IMR-90 (cell line): ENCODE measurements at regions not wholly inside any gene's neighbourhood (a gene's known extent, or its start where the extent isn't known, plus 50 kb on each side); places are given as distances from the start of the nearest gene placed in this dataset.

ENCODE experiments used
- ATAC-seq: fragments of 200-7000 bp; cut with Tn5 transposase; 2 replicates; pipeline ENCODE4 v1.9.1; 2020; ENCODE audit warnings: low read depth, mild to moderate bottlenecking, moderate library complexity
- BruUV-seq: library from RNA; stranded (reverse); fragments of 400-500 nt; replicated peaks from 2 replicates; lab custom pipeline; 2021; lab: Mats Ljungman, UMichigan
- CTCF ChIA-PET: fragments of 300-600 bp; formaldehyde crosslinking; extraction: SDS; loops from one replicate; lab custom pipeline; 2021; ENCODE audit warnings: antibody characterized with exemption; lab: Yijun Ruan, JAX
- POLR2A ChIA-PET: fragments of 300-600 bp; sonication (Branson Sonifier 250); formaldehyde crosslinking; loops from one replicate; lab custom pipeline; 2022; ENCODE audit warnings: antibody characterized with exemption; ENCODE audit not compliant: unreplicated experiment; lab: Charles Lee
- DNase-seq: peaks from one replicate; pipeline ENCODE4 v3.0.0; 2013
- H2AFZ ChIP-seq: replicated peaks from 2 replicates; pipeline ENCODE3; 2013; ENCODE audit warnings: low read length, mild to moderate bottlenecking; ENCODE audit not compliant: poor library complexity
- H2AK5ac ChIP-seq: 2 replicates; pipeline ENCODE4 v1.6.1; 2013; ENCODE audit warnings: low read depth, low read length, inconsistent platforms
- H2AK9ac ChIP-seq: replicated peaks from 2 replicates; pipeline ENCODE3; 2013; ENCODE audit warnings: mild to moderate bottlenecking, low read depth, low read length, moderate library complexity; ENCODE audit not compliant: poor library complexity
- H2BK120ac ChIP-seq: 2 replicates; pipeline ENCODE4 v1.6.1; 2013; ENCODE audit warnings: low read depth, low read length, inconsistent platforms
- H2BK15ac ChIP-seq: 3 replicates; pipeline ENCODE4 v1.6.1; 2013; ENCODE audit warnings: low read depth, low read length, inconsistent platforms
- H2BK20ac ChIP-seq: 2 replicates; pipeline ENCODE4 v1.6.1; 2013; ENCODE audit warnings: low read depth, mild to moderate bottlenecking, inconsistent platforms, low read length, moderate library complexity
- H2BK5ac ChIP-seq: 2 replicates; pipeline ENCODE4 v1.6.1; 2013; ENCODE audit warnings: mild to moderate bottlenecking, low read depth, low read length, inconsistent platforms; ENCODE audit not compliant: poor library complexity, severe bottlenecking
- H3K14ac ChIP-seq: replicated peaks from 2 replicates; pipeline ENCODE4 v1.6.1; 2013; ENCODE audit warnings: low read depth, low read length, inconsistent platforms
- H3K18ac ChIP-seq: 2 replicates; pipeline ENCODE4 v1.6.1; 2013; ENCODE audit warnings: low read depth, low read length, control low read depth
- H3K23ac ChIP-seq: 2 replicates; pipeline ENCODE4 v1.6.1; 2013; ENCODE audit warnings: low read depth, low read length, inconsistent platforms
- H3K27ac ChIP-seq: 2 replicates; pipeline ENCODE4 v1.5.1; 2013; ENCODE audit warnings: mild to moderate bottlenecking, control low read depth, low read length; ENCODE audit not compliant: insufficient read depth
- H3K27me3 ChIP-seq: 2 replicates; pipeline ENCODE4 v1.6.1; 2013; ENCODE audit warnings: low read length; ENCODE audit not compliant: control insufficient read depth, insufficient read depth
- H3K36me3 ChIP-seq: 2 replicates; pipeline ENCODE4 v1.6.1; 2013; ENCODE audit warnings: low read length, mixed read lengths; ENCODE audit not compliant: control insufficient read depth, insufficient read depth
- H3K4ac ChIP-seq: 2 replicates; pipeline ENCODE4 v1.6.1; 2013; ENCODE audit warnings: low read depth, low read length, inconsistent platforms
- H3K4me1 ChIP-seq: 2 replicates; pipeline ENCODE4 v1.6.1; 2013; ENCODE audit warnings: low read length, mixed read lengths; ENCODE audit not compliant: control insufficient read depth, insufficient read depth
- H3K4me2 ChIP-seq: 2 replicates; pipeline ENCODE4 v1.6.1; 2013; ENCODE audit warnings: low read depth, mild to moderate bottlenecking, control low read depth, low read length, moderate library complexity
- H3K4me3 ChIP-seq: 2 replicates; pipeline ENCODE4 v1.5.1; 2013; ENCODE audit warnings: low read depth, mild to moderate bottlenecking, control low read depth, low read length, moderate library complexity; ENCODE audit not compliant: insufficient read depth
- H3K56ac ChIP-seq: 2 replicates; pipeline ENCODE4 v1.6.1; 2013; ENCODE audit warnings: low read length, inconsistent platforms; ENCODE audit not compliant: insufficient read depth; ENCODE audit errors: extremely low read depth
- H3K79me1 ChIP-seq, 2 experiments: 2 replicates each; pipeline ENCODE4 v1.6.1; 2013; ENCODE audit warnings: low read length in 2 of 2, inconsistent platforms in 1 of 2, low read depth in 1 of 2
- H3K9ac ChIP-seq: 2 replicates; pipeline ENCODE4 v1.6.1; 2013; ENCODE audit warnings: low read depth, low read length, control low read depth
- H3K9me1 ChIP-seq: 2 replicates; pipeline ENCODE4 v1.6.1; 2013; ENCODE audit warnings: low read length, inconsistent platforms; ENCODE audit not compliant: insufficient read depth
- H3K9me3 ChIP-seq: 2 replicates; pipeline ENCODE4 v1.6.1; 2013; ENCODE audit warnings: low read length; ENCODE audit not compliant: control insufficient read depth, insufficient read depth
- H4K20me1 ChIP-seq: 2 replicates; pipeline ENCODE4 v1.6.1; 2013; ENCODE audit warnings: low read length, inconsistent platforms; ENCODE audit not compliant: insufficient read depth
- H4K5ac ChIP-seq: 2 replicates; pipeline ENCODE4 v1.6.1; 2013; ENCODE audit warnings: mild to moderate bottlenecking, low read depth, low read length, control low read depth
- H4K8ac ChIP-seq, 2 experiments: 2 replicates each; pipeline ENCODE4 v1.6.1; 2013; ENCODE audit warnings: low read depth in 2 of 2, low read length in 2 of 2, control low read depth in 1 of 2, inconsistent platforms in 1 of 2
- H4K91ac ChIP-seq: 2 replicates; pipeline ENCODE4 v1.6.1; 2013; ENCODE audit warnings: low read depth, low read length, inconsistent platforms; ENCODE audit not compliant: insufficient read depth
- BHLHE40 ChIP-seq: fragments of 150-350 bp; IDR thresholded peaks from 2 replicates; pipeline ENCODE4 v1.6.1; 2016; ENCODE audit warnings: mild to moderate bottlenecking, low read depth, low read length
- CEBPB ChIP-seq: IDR thresholded peaks from 2 replicates; pipeline ENCODE4 v1.6.1; 2012; ENCODE audit warnings: low read depth, low read length, improper control_type of control experiment
- CHD1 ChIP-seq: IDR thresholded peaks from 2 replicates; pipeline ENCODE4 v1.6.1; 2012; ENCODE audit warnings: low read depth, low read length, improper control_type of control experiment
- ELK1 ChIP-seq: fragments of 150-350 bp; IDR thresholded peaks from 2 replicates; pipeline ENCODE4 v1.6.1; 2016; ENCODE audit warnings: low read depth, mild to moderate bottlenecking, low read length, moderate library complexity, borderline replicate concordance
- FOS ChIP-seq: fragments of 150-350 bp; IDR thresholded peaks from 2 replicates; pipeline ENCODE4 v1.6.1; 2016; ENCODE audit warnings: low read depth, low read length
- MAFK ChIP-seq: IDR thresholded peaks from 2 replicates; pipeline ENCODE4 v1.6.1; 2012; ENCODE audit warnings: low read depth, low read length, improper control_type of control experiment
- MXI1 ChIP-seq: IDR thresholded peaks from 2 replicates; pipeline ENCODE4 v1.6.1; 2012; ENCODE audit warnings: low read depth, mild to moderate bottlenecking, low read length, moderate library complexity, borderline replicate concordance
- POLR2A ChIP-seq: IDR thresholded peaks from 2 replicates; pipeline ENCODE4 v1.6.1; 2012; ENCODE audit warnings: mild to moderate bottlenecking, low read depth, low read length
- RAD21 ChIP-seq: IDR thresholded peaks from 2 replicates; pipeline ENCODE4 v1.6.1; 2012; ENCODE audit warnings: low read length, improper control_type of control experiment
- RCOR1 ChIP-seq: IDR thresholded peaks from 2 replicates; pipeline ENCODE4 v1.6.1; 2012; ENCODE audit warnings: mild to moderate bottlenecking, low read length, improper control_type of control experiment; ENCODE audit not compliant: insufficient replicate concordance
- USF2 ChIP-seq: fragments of 150-350 bp; IDR thresholded peaks from 2 replicates; pipeline ENCODE4 v1.6.1; 2017; ENCODE audit warnings: mild to moderate bottlenecking, antibody characterized with exemption, low read length, low read depth
- WGBS, 2 experiments: methylation state at CpG; one replicate each; pipeline versions ENCODE4 v1.1.5 to v1.1.7; 2013; ENCODE audit warnings: missing lambda C conversion rate in 2 of 2; ENCODE audit not compliant: insufficient read length in 1 of 2; ENCODE audit errors: extremely low coverage in 2 of 2; 5-methylcytosine and 5-hydroxymethylcytosine counted together
- dilution Hi-C: fragments of 300-500 bp; cut with HindIII; formaldehyde crosslinking; loops from one replicate; pipeline ENCODE4 v1.14.3; 2018; ENCODE audit warnings: low sequenced_read_pairs; ENCODE audit not compliant: unreplicated experiment
- in situ Hi-C: fragments of 300-500 bp; cut with MboI; formaldehyde crosslinking; loops from 3 replicates; pipeline ENCODE4 v1.14.3; 2019; ENCODE audit warnings: low sequenced_read_pairs, inconsistent platforms, mixed read lengths
- intact Hi-C: fragments of 100-400 bp; cut with micrococcal nuclease; formaldehyde crosslinking; loops from 2 replicates; pipeline ENCODE4 v1.10.0; 2022

- no peak overlapping the region for H2AK9ac ChIP-seq
- H4K91ac ChIP-seq = no peak overlapping the region
- H4K8ac ChIP-seq = no peak overlapping the region
- no peaks in the 10 kb centered on the region for H3K79me1 ChIP-seq
- H3K27ac ChIP-seq = no peak overlapping the region
- no peak overlapping the region for H2AK5ac ChIP-seq
- no CpG with 5 or more reads among the region's 2 CpGs for WGBS, 2 experiments
- no peak overlapping the region for H3K9ac ChIP-seq
- no peak overlapping the region for H2BK120ac ChIP-seq
- POLR2A ChIA-PET = no interaction called here
- peaks cover 1% of the 10 kb centered on the region; the same call in 1 of the 2 replicates for H3K4me1 ChIP-seq
- H4K5ac ChIP-seq = no peak overlapping the region
- ATAC-seq = no peak
- TF ChIP-seq ELK1 (no peak), MXI1 (no peak), BHLHE40 (no peak), CEBPB (no peak), USF2 (no peak), RCOR1 (no peak), RAD21 (no peak), CHD1 (no peak), MAFK (no peak), POLR2A (no peak), FOS (no peak)
- no peaks in the 10 kb centered on the region for H4K20me1 ChIP-seq
- H2AFZ ChIP-seq = no peak overlapping the region
- H2BK20ac ChIP-seq = no peak overlapping the region
- no peak overlapping the region for H2BK5ac ChIP-seq
- intact Hi-C loops = no loop called here
- no peak overlapping the region for H3K4ac ChIP-seq
- CTCF ChIA-PET = interaction anchor here (0.5 to 0.6 kb wide), 2 partner anchors 30 to 267 kb away, joined by 3 to 6 read pairs; no protein-coding TSS in a partner anchor
- in situ Hi-C loops = no loop called here
- dilution Hi-C loops = no loop called here
- BruUV-seq = no TSS peak
- no peaks in the 10 kb centered on the region for H3K9me3 ChIP-seq
- no peak overlapping the region for H3K14ac ChIP-seq
- DNase-seq = no peak
- H3K4me2 ChIP-seq = no peak overlapping the region
- H3K36me3 ChIP-seq = no peaks in the 10 kb centered on the region
- H3K56ac ChIP-seq = no peak overlapping the region
- no peak overlapping the region for H2BK15ac ChIP-seq
- no peaks in the 10 kb centered on the region for H3K9me1 ChIP-seq
- no peaks in the 10 kb centered on the region for H3K27me3 ChIP-seq
- no peak overlapping the region for H3K4me3 ChIP-seq
- no peak overlapping the region for H3K18ac ChIP-seq
- no peak overlapping the region for H3K23ac ChIP-seq
Measured at GRCh38 chr6:836276-836853, 143.4 kb upstream of the EXOC2 start.
